GM19351 (cell line): ENCODE measurements at regions not wholly inside any gene's neighbourhood (a gene's known extent, or its start where the extent isn't known, plus 50 kb on each side); places are given as distances from the start of the nearest gene placed in this dataset.
A peak's percentile ranks its signal among the peaks of the same experiment; 100 is the strongest.
"Not testable (repeated sequence)": the region's sequence is repeated elsewhere in the genome, so short reads cannot be mapped to it uniquely, and the experiment has no call there.

Source experiments
- ATAC-seq: cut with Tn5 transposase; IDR thresholded peaks from one replicate; pipeline ENCODE4 v1.9.1; 2021; ENCODE audit warnings: mild to moderate bottlenecking, moderate library complexity; ENCODE audit not compliant: unreplicated experiment

GRCh38 chr4:180280726-180281297 is 1962.4 kb upstream of the TENM3 start:
- ATAC-seq: no peak

- ATAC-seq: no peak
These were observed 1961.5 kb upstream of the TENM3 start for GRCh38 chr4:180281724-180282123.

- ATAC-seq: no peak
These were observed 1958.9 kb upstream of the TENM3 start for GRCh38 chr4:180284267-180284666.

GRCh38 chr4:180285796-180286195 is 1957.4 kb upstream of the TENM3 start:
- peak; percentile 52 for ATAC-seq

- no peak for ATAC-seq
These were observed 1950.9 kb upstream of the TENM3 start for GRCh38 chr4:180292339-180292738.

- ATAC-seq: no peak
These were observed 1947.1 kb upstream of the TENM3 start for GRCh38 chr4:180296036-180296599.

GRCh38 chr4:180304321-180304720 is 1938.9 kb upstream of the TENM3 start:
- ATAC-seq: no peak

GRCh38 chr4:180310616-180311015 is 1932.6 kb upstream of the TENM3 start:
- ATAC-seq: no peak

GRCh38 chr4:180314972-180315371 is 1928.2 kb upstream of the TENM3 start:
- peak; percentile 54 for ATAC-seq

GRCh38 chr4:180330521-180330920 is 1912.7 kb upstream of the TENM3 start:
- no peak for ATAC-seq

- no peak for ATAC-seq
These were observed 1910.0 kb upstream of the TENM3 start for GRCh38 chr4:180333162-180333561.

- no peak for ATAC-seq
These were observed 1907.6 kb upstream of the TENM3 start for GRCh38 chr4:180335566-180335965.

GRCh38 chr4:180336494-180337090 is 1906.6 kb upstream of the TENM3 start:
- no peak for ATAC-seq

- no peak for ATAC-seq
These were observed 1901.3 kb upstream of the TENM3 start for GRCh38 chr4:180341926-180342325.

GRCh38 chr4:180350901-180351300 is 1892.3 kb upstream of the TENM3 start:
- no peak for ATAC-seq

GRCh38 chr4:180356766-180357165 is 1886.4 kb upstream of the TENM3 start:
- ATAC-seq: no peak

- ATAC-seq: not testable (repeated sequence)
These were observed 1883.1 kb upstream of the TENM3 start for GRCh38 chr4:180360113-180360512.

GRCh38 chr4:180363815-180364214 is 1879.4 kb upstream of the TENM3 start:
- no peak for ATAC-seq

GRCh38 chr4:180372691-180373090 is 1870.5 kb upstream of the TENM3 start:
- ATAC-seq: no peak

- ATAC-seq: no peak
These were observed 1865.5 kb upstream of the TENM3 start for GRCh38 chr4:180377741-180378140.

- no peak for ATAC-seq
These were observed 1862.5 kb upstream of the TENM3 start for GRCh38 chr4:180380733-180381132.

GRCh38 chr4:180391613-180392012 is 1851.6 kb upstream of the TENM3 start:
- ATAC-seq: no peak

GRCh38 chr4:180394312-180394711 is 1848.9 kb upstream of the TENM3 start:
- no peak for ATAC-seq
